GM18498 (cell line): ENCODE measurements at regions not wholly inside any gene's neighbourhood (a gene's known extent, or its start where the extent isn't known, plus 50 kb on each side); places are given as distances from the start of the nearest gene placed in this dataset.

Experiments used
- ATAC-seq: cut with Tn5 transposase; IDR thresholded peaks from one replicate; pipeline ENCODE4 v1.9.1; 2021; ENCODE audit warnings: mild to moderate bottlenecking, moderate library complexity; ENCODE audit not compliant: unreplicated experiment

DNA sequence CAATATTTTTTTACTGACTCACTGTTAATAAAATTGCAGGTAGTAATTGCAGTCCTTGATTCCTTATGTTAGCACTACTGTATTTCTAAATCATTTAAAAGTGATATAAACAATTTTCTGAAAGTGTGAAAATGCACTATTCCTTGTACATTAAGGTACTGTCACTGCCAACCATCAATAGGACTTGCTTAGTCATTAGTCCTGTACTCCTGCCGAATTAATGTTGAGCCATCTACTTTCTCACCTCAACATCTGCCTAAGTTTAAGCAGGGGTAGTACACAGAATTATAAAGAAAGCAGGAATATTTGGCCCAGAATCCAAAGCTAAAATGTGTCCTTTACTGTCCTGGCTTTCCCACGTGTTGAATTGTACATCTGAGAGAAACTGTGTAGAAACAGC, 87.0 kb upstream of the TRPC3 start:
- ATAC-seq = no peak

GRCh38 chr4:122034619-122035018, 82.8 kb upstream of the TRPC3 start:
- ATAC-seq = no peak

DNA sequence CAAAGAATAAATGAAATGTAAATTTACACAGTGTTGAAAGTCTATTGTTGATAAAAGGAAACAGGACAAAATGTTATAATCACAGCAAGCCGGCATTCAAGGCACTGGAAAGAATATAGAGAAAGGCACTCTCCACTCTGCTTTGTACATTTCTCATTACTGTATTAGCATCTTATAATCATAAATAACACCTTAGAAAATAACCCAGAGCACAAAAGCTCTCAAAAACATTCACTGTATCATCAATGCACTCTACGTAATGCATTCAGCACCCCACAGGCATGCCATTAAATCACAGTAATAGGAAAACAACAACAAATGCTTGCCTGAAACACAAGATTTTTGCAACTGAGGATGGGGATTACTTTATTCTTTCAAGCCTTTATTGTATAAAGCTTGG, 75.3 kb upstream of the TRPC3 start:
- ATAC-seq = no peak

DNA sequence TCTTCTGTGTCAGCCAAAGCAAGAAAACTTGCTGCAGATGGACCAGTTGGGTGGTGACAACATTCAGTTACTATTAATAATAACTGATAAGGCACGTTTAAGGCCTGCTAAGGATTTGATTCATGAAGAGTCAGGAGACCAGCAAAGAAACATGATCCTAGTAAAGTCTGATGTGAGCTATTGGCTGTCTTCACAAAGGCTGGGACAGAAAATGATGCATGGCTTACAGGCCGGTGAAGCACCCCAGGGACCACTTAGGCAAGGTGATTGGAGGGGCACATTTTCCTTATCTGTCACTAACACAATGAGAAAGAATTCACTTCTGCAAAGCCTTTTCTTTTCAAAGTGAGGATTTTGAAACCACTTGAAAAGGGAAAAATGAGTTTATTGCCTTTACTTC, 65.4 kb upstream of the TRPC3 start:
- no peak for ATAC-seq

- ATAC-seq = no peak
These were observed 63.3 kb upstream of the TRPC3 start for GRCh38 chr4:122015203-122015602.

DNA sequence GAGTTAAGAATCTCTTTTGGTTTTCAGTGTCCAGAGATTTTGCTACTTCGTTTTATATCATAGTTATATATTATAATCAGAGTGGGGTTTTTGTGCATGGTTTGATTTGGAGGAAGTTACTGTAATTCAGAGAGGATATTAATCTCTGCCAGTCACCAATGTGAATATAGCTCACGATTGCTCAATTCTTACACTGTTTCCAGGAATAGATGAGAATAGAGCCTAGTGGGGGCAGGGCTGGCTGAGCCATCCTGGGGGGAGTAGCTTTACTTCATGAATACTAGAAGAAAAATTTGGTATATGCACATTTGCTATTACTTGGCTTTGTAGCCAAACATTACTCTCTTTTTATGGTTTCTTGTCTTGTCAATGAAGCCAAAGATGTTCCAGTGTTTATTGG, 60.9 kb upstream of the TRPC3 start:
- ATAC-seq = no peak

DNA sequence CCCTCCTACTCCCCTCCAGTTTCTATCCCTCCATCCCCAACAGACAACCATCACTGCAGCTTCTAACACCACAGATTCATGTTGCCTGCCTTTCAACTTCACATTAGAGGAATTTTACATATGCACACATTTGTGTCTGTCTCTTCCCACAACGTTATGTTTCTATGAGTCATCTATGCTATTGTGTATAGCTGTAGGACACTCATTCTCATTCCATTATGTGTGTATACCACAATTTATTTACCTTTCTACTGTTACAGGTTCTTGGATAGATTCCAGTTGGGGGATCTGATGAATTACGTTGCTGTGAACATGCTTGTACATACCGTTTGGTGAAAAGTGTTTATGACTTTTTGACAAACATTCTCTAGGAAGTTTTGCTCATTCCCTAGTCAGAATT, 58.8 kb upstream of the TRPC3 start:
- ATAC-seq = no peak

DNA sequence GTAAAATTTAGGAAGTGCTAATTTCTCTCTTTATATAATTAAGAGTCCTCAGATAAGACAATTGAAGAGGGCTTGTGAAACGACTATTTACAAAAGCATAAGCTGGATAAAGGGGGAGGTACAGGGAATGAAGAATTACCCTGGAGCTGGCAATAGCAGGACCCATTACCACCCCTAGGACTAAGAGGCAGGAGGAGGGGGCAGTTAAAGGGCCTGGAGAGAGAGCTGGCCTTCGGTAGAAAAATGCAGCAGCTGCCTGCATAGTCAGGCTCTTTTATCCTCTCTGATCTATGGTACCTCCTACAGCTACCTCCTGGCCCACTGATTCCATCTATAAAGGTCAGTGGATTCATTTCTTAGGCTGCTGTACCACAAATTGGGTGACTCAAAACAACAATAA, 57.7 kb upstream of the TRPC3 start:
- no peak for ATAC-seq

- ATAC-seq = no peak
These were observed 55.2 kb upstream of the TRPC3 start for GRCh38 chr4:122007016-122007415.

DNA sequence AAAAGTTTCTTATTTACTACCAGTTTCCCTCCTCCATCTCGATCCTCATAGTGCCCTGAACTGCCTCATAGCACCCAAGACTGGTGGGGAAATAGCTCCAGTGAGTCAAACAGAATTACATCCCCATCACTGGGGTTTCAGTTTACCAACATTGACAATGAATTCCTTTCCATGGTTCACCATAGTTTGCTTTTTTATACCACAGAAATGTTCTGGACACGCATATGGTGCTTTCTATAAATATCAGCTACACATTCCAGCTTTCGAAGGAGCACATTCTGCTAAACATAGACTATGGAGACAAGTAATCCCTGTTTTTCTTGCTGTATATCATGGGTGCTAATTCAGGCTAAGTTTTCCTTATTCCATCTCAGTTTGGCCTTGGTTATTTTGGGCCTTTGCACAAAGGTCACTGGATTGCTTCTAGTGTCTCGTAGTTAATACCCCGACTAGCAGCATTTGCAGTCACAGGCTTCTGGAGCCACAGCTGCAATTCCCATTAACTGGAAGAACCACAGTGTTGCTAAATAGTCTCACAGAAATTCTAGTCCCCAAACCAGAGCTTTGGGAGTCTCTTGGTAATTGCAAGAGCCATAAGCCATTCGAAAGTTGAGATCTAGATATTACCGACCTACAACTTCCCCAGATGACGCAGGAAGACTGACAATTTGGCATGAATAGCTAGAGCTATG, 53.4 kb upstream of the TRPC3 start:
- no peak for ATAC-seq

DNA sequence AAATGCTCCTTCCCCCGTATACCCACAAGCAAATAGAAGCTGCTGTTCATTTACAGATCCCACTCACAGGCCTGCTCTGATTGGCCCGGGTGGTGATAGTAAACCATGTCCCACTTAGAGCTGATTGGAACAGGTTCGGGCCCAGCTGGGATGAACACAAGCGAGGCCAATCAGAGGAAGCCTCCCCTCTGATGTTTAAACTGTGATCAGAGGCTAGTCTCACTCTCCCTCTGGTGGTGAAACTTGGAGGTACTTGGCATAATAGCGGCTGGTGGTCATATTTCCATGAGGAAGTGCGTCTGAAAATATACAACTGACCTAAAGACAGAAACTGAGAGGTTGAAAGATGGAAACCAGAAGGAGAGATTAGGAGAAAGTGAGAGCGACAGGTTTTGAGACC, 51.5 kb upstream of the TRPC3 start:
- peak; percentile 89 for ATAC-seq
